HG03025 (cell line): ENCODE measurements at regions not wholly inside any gene's neighbourhood (a gene's known extent, or its start where the extent isn't known, plus 50 kb on each side); places are given as distances from the start of the nearest gene placed in this dataset.

ENCODE experiments used
- ATAC-seq: cut with Tn5 transposase; IDR thresholded peaks from one replicate; pipeline ENCODE4 v1.9.1; 2021; ENCODE audit warnings: mild to moderate bottlenecking, moderate library complexity; ENCODE audit not compliant: unreplicated experiment, low FRiP score

DNA sequence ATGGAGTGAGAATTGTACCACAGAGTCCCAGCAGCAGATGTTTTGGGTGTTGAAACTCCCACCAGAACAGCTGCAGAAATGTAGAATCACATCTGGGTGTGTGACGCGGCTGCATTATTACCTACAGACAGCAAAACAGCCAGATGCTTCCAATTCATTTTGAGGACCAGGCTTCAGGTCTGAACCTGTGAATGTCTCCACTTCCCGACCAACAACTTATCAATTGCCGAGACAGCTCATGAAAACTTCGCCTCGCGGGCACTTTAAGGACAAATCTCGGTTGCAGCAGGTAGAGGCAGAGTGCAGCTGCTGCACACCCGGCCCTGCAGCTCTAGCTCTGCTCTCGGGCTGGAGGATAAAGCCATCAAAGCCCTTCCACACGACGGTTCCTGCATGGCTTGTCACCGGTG, 202.0 kb downstream of the HRH4 start:
- ATAC-seq: no peak

DNA sequence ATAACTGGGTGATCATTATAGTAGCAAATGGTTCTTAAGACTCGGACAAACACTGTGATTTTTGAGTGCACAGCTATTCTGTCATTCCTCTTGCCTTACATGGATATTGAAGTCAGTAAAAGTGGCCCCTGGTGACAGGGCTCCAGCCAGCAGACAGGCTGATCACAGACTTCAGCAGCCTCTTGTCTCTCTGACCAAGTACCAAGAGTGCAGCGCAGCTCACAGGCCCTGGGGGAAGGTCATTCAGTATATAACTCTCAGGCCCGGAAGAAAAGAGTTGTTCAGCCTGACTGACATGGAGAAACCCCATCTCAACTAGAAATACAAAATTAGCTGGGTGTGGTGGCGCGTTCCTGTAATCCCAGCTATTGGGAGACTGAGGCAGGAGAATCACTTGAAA, 202.6 kb downstream of the HRH4 start:
- no peak for ATAC-seq

DNA sequence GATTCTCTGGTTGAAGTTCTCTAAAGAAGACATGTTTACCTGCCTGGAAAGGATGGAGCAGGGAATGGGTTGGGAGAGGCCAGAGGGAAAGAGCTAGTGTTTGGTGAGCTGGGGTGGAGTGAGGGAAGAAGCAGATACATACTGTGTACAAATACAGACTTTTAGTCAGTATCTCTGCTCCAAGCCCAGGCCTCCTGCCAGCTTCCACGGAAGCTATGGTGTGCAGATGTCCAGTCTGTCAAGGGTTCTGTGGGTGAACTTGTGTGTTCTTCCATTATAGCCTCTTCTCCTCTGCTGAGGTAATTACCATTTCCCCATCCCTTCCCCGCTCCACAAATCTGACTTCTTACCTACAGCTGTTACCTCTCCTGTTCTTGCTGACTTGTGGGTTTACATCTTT, 208.6 kb downstream of the HRH4 start:
- ATAC-seq: no peak

DNA sequence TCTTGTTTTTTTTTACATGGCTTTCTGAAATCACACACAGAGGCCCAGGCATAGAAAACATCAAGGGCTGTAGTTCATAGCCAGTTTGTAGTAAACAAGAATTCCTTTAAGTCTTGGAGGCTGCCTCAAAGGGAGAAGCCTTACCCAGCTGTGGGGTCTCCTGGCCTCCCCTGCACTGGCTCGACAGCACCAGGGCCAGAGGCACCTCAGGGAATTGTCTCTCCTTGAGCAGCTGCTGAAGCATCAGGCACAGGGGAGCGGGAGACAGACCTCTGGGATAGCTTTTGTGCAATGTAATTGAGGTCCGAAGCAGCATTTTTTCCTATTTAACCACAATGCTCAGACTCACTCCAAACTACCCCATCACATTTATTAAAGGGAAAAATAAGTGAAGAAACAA, 209.1 kb downstream of the HRH4 start:
- no peak for ATAC-seq

DNA sequence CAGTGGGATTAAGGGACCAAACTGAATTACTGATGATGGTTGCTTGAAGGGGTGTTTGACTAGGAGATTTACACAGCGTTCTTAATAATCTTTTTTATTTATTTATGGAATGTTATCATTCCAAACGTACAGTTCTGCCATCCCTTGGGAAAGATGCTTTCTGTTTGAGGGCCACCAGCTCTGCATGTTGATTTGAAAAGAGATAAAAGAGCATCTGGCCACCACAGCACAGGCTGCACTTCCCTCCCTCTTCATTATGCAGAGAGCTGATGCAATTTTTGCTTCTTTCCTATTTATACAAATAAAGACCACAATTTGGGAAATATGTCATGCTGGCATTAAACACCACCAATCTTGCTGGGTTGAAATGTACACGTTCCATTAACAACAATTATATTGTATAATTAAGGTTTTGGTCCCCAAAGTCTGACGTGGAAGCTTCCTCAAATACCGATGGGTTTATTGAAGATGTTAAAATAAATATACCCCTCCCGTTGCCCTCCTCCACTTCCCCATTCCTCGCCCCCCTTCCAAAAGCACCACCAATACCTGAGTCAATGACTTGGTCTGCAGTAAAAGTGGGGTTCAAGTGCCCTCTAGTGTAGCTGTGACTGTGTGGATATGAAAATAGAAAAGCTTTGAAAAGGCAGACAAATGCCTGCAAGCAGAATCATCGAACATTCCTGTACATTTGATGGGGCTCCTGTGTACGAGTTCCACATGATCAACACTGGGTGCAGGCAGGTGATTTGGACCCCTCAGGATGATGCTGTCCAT, 211.9 kb downstream of the HRH4 start:
- ATAC-seq: no peak

DNA sequence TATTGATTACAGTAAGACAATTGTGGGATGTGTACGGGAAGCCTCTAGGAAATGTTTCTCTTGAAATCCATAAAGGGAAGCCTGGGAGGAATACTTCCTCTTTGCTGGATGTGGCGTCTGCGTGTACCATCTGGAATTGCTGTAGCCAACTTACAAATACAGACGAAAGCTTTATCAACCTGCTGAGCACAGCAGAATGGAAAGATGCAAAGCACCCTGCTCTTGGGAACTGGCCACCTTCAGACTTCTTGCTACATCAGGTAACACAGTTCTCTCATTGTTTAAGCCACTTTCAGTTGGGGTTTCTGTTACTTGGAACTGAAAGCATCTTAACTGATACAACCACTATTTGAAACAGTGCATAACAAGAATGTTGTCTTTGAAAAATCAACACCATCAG, 213.8 kb downstream of the HRH4 start:
- no peak for ATAC-seq

DNA sequence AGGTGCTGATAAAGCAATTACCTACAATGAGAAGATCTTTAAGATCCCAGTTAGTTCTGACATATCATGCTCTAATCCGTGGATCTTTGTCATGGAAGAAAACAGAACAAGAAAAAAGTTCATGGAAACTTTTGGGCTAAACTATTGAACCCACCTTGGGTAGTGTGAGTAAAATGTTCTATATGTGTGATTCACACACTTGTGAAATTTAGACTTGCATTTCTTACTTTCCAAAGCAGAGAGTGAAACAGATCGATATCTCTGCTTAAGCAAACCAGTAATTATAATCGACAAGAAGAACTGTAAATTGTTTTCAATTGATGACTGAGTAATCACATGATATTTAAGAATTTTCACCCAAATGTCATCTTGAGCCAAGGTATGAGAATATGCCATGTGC, 214.2 kb downstream of the HRH4 start:
- no peak for ATAC-seq

DNA sequence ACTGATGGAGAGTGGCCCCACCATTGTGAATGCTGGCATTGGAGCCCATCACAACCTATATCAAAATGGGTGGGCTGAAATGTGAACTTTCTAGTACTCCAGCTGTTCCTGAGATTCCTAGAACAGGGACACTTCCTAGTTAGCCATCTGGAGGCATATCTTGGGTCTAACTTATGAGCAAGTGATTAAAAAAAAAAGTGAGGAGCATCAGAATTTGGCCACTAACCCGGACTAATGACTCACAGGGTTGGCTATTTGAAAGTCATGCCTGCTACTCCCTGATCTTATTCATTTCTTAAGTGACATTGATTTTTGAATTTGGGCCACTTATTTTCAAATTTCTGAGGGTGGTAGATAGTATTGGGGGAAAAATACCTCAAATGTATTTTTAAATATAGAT, 216.6 kb downstream of the HRH4 start:
- ATAC-seq: no peak

DNA sequence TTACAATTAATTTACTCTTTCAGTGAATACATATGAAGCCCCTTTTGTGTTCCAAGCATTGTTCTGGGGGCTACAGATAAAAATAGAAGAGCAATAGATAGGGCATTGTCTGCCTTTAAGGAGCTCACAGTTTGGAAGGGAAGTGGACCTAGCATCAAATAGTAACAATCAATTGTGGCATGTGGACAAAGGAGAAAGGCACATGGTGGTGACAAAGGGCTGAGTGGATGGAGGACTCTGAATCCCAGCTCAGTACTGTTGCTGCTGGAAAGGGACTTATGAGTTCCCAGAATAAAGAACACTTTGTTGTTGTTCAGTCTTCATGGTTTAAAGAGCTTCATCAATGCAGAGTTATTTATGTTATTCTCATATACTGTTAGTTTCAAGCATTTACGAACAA, 217.7 kb downstream of the HRH4 start:
- ATAC-seq: no peak

DNA sequence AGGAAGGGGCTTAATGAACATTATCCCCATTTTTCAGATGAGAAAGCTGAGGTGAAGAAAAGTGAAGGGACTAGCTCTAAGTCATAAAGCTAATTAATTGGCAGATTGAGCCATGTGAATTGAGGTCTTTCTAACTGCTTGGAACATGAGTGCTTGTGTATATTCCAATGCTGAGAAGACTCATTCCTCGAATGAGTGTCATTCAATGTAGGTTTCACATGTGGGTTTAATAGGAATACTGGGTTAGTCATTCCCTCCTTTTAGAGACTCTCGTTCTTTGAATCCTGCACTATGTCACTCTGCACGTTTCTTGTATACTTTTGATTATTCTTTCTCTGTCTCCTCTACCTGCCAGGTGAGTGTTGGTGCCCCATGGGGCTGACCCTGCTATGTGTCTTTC, 218.2 kb downstream of the HRH4 start:
- ATAC-seq: no peak

DNA sequence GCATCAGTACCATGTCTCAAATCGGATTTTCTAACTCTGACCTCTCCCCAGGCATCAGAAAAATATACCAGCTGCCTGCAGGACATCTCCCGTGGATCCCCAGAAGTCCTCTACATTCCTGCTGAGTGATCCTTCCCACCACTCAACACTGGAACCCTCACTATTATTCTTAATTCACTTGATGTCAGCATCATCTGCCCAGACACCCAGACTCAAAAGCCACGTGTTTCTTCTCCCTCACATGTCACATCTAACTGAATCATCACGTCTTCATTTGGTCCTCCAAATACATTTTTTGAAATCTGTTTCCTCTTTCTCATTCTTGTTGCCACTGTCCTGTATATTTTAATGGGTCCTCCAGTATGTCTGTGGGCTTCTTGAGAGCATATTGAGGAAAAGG, 218.6 kb downstream of the HRH4 start:
- no peak for ATAC-seq

DNA sequence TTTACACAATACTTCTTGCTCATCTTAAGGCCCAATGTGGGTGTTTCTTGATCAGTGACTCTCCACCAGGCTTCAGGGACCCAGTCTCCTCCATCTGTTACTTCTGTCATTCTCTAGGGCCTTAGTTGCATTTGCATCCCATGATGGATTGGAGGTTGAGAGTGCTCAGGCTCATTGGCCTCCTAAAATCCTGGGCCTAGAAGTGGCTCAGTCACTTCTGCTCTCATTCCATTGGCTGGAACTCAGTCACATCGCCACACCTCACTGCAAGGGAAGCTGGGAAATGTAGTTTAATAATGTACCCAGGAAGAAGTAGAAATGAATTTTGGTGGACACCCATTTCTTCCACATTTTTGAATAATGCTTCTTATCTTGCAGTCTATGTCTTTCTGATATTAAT, 223.5 kb downstream of the HRH4 start:
- ATAC-seq: no peak

DNA sequence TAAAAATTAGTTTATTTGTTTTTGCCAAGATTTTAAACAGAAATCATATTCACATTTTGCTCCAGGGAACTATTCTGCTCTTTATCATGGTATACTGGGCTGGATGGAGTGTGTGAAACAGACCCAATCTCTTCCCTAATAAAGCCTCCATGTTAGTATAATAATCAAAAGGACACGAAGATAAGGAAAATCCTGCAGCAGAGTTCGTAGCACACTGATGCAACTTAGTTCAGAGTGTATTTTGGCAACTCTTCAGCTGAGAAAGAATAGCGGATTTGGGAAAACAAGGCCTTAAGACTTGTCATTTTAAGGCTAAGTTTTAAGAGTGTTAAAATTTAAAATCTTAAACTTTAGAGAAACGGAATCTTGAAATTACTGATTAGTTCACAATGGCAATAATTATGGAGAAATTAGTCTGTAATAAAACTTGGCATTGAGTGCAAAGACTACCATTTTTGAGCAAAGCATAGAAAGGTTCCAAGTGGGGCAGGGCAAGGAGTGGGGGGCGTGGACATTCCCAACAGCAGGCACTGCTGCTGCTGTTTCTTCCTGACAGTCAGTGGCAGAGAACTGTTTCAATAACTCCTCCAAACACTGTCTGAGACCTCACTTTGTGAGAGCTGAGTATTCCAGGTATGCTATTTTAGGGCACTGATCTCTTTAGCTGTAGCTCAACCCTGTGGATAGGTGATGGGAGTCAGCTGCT, 225.0 kb downstream of the HRH4 start:
- ATAC-seq: no peak

DNA sequence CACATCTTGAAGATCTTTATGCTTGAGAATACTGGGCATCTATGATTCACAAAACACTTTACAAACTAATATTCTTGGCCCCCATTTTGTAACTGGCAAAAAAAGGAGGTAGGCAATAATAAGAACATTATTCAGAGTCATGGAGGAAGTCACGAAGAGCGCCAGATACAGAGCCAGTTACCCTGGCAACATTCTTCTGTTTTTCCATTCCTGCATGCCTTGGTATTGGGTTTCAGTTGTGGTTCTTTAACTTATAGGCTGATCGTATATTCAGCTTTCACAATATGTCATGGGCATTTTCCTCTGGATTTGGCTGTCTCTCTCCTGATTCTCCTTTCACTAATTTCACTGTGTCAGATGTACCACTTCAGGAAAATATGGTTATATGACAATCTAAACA, 234.7 kb downstream of the HRH4 start:
- no peak for ATAC-seq

DNA sequence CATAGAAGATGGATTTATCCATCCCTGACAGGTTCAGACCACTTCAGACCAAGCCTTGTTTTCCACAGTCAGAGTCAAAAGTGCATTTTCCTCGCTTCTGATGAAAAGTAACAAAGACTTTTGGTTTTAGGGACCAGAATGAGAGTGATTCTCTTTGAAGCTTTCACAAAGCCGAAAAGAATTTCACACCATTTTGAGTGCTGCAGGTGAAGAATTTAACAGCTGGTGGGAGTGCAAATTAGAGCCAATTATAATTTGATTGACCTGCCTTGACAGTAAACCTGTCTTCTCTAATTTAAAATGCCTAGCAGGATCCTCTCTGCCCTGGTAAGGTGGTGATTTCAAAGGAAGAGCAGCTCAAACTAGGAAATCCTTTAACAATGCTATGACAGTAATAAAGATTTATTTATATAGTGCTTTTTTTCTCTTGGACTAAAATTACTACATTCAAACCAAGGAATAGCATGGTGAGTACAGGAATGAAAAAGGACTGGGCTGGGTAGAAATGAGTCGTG, 241.6 kb downstream of the HRH4 start:
- no peak for ATAC-seq

DNA sequence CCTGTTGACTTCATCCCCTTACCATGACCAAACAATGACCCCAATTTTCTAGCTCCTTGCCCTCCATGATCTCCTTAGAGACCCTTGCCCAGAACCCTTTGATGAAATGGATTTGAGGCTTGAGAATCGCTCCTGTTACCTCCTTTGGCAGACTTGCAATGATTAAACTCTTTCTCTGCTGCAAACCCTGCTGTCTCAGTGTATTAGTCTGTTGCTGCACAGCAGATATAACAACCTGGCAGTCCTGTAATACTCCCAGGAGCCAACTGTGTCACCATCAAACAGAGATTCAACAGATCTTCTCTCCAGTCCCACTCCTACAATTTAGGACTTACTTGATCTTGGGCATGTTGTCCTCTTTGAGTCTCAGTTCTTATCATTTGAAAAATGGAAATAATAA, 242.9 kb downstream of the HRH4 start:
- ATAC-seq: no peak

DNA sequence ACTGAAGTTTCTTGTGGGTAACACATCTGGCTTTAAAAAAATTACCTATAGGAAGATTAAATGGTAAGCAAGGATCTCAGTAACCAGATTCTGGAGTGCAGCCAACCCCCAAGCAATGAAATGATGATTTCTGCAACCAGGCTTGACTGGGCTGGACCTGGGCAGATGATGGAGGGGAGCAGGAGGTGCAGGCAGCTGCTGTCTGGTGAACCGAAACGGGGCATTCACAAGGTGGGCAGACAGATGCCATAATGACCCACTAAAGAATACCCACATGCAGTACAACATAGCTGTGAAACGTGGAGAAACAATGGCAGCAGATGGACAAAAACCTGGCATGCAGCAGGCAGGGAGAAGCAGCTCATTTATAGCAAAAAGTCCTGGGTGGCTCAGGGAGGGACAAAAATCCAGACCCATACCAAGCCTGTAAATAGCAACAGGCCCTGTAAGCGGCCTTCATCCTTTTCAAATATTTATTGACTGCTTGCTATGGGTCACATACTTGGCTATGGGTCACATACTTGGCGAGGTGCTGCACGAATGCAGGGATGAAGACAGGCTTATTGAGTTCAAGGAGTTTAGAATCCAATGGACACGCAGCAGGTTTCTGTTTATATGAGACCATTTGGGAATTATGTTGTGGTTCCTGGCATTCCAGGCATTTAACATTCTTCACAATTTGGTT, 244.7 kb downstream of the HRH4 start:
- no peak for ATAC-seq

DNA sequence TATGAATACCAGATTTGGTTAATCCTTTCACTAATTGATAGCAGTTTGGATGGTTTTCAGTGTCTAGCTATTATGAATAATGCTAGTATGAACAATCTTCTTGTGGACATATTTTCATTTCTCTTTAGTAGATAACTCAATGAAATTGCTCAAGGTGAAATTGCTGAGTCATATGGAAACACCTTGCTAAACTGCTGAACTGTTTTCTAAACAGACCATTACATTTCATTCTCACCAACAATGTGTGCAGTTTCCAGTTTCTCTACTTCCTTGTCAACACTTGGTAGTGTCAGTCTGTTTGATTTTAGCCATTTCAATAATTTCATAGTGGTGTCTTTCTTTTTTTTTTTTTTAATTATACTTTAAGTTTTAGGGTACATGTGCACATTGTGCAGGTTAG, 250.0 kb downstream of the HRH4 start:
- ATAC-seq: no peak

DNA sequence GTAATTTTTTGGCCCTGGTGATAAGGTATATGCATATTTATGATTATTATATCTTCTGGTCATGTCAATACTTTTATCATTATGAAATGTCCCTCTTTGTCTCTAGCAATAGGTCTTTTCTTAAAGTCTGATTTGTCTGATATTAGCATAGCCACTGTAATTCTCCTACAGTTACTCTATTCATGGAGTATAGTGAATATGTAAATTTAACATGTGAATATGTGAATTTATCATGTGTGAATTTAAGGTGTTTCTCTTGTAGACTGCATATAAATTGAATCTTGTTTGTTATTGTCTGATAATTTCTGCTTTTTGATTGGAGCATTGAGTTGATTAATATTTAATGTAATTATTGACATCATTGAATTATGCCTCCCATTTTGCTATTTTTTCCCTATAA, 259.4 kb downstream of the HRH4 start:
- ATAC-seq: no peak

DNA sequence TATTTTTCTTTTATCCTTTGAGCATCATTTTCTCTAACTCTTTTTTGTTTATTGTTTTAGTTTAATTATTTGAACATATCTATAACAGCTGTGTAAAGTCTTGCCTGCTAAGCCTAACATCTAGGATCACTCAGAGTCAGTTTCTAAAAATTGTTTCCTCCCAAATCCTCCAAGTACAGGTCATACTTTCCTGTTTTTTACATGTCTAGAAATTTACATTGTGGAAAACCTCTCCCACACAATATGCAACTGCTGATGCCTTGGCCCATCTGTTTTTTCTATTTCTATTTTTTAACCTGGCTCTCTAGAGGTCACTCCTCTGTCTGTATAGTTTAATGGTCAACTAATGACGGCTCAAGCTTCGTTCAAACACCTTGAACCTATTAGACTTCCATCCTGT, 261.0 kb downstream of the HRH4 start:
- ATAC-seq: no peak

DNA sequence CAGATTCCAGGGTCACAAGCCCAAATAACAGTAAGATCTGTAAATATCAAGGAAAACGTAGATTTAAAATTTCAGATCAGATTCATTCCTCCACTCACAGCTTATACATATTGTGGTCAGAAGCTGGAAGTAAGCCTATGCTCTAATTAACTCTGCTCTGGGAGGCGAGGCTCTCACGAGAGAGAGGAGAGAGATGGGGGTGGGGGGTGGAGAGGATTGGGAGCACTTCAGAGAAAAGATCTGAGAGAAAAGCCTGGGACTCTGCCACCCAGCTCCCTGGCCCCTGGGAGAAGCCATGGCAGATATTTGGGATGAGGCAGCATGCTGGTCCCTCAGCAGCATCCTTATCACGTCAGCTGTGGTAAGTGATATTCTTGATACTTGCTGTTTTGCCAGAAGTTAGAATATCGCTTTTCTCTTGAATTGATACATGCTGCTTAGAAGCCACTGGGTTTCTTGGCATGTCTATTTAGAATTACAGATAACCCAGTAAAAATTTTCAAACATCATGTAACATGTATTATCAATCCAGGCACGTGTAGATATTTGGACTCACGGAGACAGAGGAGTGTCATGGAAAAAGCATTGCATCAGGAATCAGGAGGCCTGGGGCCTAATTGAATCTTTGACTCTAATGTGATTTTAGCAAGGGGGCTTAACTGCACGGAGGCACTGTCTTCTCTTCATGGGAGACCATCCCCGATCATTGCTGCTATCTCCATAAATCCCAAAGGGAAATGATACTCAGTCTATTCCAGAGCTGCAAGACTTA, 265.4 kb downstream of the HRH4 start:
- ATAC-seq: no peak
